Ammon's horn (tissue), 1 donor: ENCODE measurements at regions not wholly inside any gene's neighbourhood (a gene's known extent, or its start where the extent isn't known, plus 50 kb on each side); places are given as distances from the start of the nearest gene placed in this dataset.

Experiments used
- DNase-seq: peaks from one replicate; pipeline ENCODE4 v3.0.0-alpha.2; 2016; ENCODE audit warnings: low spot score

- DNase-seq, result no peak
Measured at GRCh38 chr11:35077709-35078469, 61.1 kb upstream of the CD44 start.

- no peak for DNase-seq
Measured at GRCh38 chr11:35078470-35078735, 60.6 kb upstream of the CD44 start.

DNA sequence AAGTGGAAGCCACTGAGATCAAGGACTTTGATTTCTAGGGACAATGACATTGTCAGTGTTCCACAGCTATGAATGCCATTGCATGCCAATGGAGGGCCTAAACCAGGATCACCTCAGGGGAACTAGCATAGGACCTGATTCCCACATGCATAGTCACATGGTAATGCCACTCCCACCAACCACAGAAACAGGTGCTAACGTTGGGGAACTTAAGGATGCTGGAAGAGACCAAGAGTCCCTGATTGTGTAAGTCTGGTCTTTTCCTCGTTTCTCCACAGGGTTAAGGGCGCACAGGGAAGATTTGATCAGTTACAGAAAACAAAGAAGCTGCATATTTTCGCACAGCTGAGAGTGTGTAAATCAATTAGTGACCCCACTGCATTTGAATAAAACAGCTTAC, 59.4 kb upstream of the CD44 start:
- no peak for DNase-seq

GRCh38 chr11:35082321-35083180, 56.4 kb upstream of the CD44 start:
- peak; percentile 72 for DNase-seq

GRCh38 chr11:35083181-35083430, 55.9 kb upstream of the CD44 start:
- no peak for DNase-seq

GRCh38 chr11:35083431-35084238, 55.3 kb upstream of the CD44 start:
- DNase-seq, result peak; percentile 78

GRCh38 chr11:35084817-35085440, 54.0 kb upstream of the CD44 start:
- no peak for DNase-seq

- no peak for DNase-seq
Measured at GRCh38 chr11:35085531-35086165, 53.3 kb upstream of the CD44 start.

- no peak for DNase-seq
Measured at GRCh38 chr11:35087648-35088047, 51.3 kb upstream of the CD44 start.

DNA sequence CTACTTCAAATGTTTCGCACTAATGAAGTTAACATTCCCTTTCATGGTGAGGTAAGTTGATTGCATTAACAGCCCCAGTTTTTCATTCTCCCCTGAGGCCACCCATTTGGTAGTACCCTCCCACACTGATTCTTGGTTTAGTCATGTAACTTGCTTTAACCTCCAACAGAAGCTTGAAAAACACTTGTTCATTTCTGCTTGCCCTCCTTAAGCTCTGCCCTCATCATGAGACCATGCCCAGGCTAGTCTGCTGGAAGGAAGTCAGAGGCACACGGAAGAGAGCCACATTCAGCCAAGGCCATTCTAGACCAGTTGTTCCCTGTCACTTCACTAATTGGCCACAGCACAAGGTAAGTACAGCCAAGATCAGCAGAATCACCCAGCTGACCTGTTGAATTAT, 50.7 kb upstream of the CD44 start:
- DNase-seq, result no peak

- DNase-seq, result no peak
Measured at GRCh38 chr11:35088676-35089075, 50.3 kb upstream of the CD44 start.
